NCI-H2196 (cell line): ENCODE measurements at regions not wholly inside any gene's neighbourhood (a gene's known extent, or its start where the extent isn't known, plus 50 kb on each side); places are given as distances from the start of the nearest gene placed in this dataset.

ENCODE experiments used
- DNase-seq: peaks from one replicate; lab custom pipeline; 2025; ENCODE audit not compliant: unreplicated experiment; lab: John Stamatoyannopoulos, UW

GRCh38 chr1:87603626-87604025 is 274.9 kb downstream of the LMO4 start:
- DNase-seq, result no peak

GRCh38 chr1:87612956-87613355 is 284.3 kb downstream of the LMO4 start:
- no peak for DNase-seq

GRCh38 chr1:87615491-87615890 is 286.8 kb downstream of the LMO4 start:
- DNase-seq, result no peak

- DNase-seq, result no peak
These were observed 287.2 kb downstream of the LMO4 start for GRCh38 chr1:87615901-87616300.

GRCh38 chr1:87620807-87621206 is 292.1 kb downstream of the LMO4 start:
- DNase-seq, result no peak

GRCh38 chr1:87629673-87630072 is 301.0 kb downstream of the LMO4 start:
- no peak for DNase-seq

- DNase-seq, result no peak
These were observed 303.6 kb downstream of the LMO4 start for GRCh38 chr1:87632232-87632631.

GRCh38 chr1:87636198-87636892 is 307.7 kb downstream of the LMO4 start:
- no peak for DNase-seq

- DNase-seq, result no peak
These were observed 310.0 kb downstream of the LMO4 start for GRCh38 chr1:87638636-87639035.

GRCh38 chr1:87641996-87642395 is 313.3 kb downstream of the LMO4 start:
- no peak for DNase-seq

GRCh38 chr1:87642581-87643221 is 314.0 kb downstream of the LMO4 start:
- no peak for DNase-seq

- no peak for DNase-seq
These were observed 315.4 kb downstream of the LMO4 start for GRCh38 chr1:87644033-87644578.

- DNase-seq, result no peak
These were observed 316.0 kb downstream of the LMO4 start for GRCh38 chr1:87644579-87645190.

- no peak for DNase-seq
These were observed 318.9 kb downstream of the LMO4 start for GRCh38 chr1:87647430-87648177.

GRCh38 chr1:87648323-87649119 is 319.8 kb downstream of the LMO4 start:
- no peak for DNase-seq

- no peak for DNase-seq
These were observed 321.6 kb downstream of the LMO4 start for GRCh38 chr1:87650306-87650705.

GRCh38 chr1:87652176-87652575 is 323.5 kb downstream of the LMO4 start:
- no peak for DNase-seq

GRCh38 chr1:87665151-87665550 is 336.5 kb downstream of the LMO4 start:
- DNase-seq, result no peak

GRCh38 chr1:87666681-87667080 is 338.0 kb downstream of the LMO4 start:
- no peak for DNase-seq

GRCh38 chr1:87669674-87670073 is 341.0 kb downstream of the LMO4 start:
- DNase-seq, result no peak

GRCh38 chr1:87673309-87673708 is 344.6 kb downstream of the LMO4 start:
- no peak for DNase-seq
